GM10266 (cell line): ENCODE measurements at regions not wholly inside any gene's neighbourhood (a gene's known extent, or its start where the extent isn't known, plus 50 kb on each side); places are given as distances from the start of the nearest gene placed in this dataset.

Experiments used
- DNase-seq: peaks from one replicate; pipeline ENCODE4 v3.0.0; 2012; ENCODE audit errors: extremely low spot score
- TF ChIP-seq, protein P1 (sequence below): IDR thresholded peaks from 2 replicates; pipeline ENCODE4 v1.5.1; 2012; ENCODE audit warnings: mild to moderate bottlenecking, low read depth; ENCODE audit not compliant: control insufficient read depth, insufficient read depth; ENCODE audit errors: missing control alignments

DNA sequence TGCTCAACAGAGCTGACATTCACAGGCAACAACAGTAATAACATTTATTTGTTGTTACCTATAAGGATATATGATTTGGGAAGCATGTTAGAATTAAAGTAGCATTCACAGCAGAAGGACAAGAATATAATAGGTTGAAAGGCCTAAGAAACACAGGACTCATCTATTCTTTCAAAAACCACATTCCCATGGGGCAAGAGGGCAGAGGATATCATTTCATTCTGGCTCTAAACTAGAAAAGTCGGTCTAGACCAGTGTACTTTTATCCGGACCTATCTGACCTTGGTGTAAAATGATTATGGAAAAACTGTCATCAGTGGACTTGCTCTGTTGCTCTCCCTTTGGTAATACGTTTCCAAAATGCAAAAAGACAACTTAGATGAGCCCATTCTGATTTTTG, 914.7 kb upstream of the CITED2 start:
- TF ChIP-seq, protein P1, sequence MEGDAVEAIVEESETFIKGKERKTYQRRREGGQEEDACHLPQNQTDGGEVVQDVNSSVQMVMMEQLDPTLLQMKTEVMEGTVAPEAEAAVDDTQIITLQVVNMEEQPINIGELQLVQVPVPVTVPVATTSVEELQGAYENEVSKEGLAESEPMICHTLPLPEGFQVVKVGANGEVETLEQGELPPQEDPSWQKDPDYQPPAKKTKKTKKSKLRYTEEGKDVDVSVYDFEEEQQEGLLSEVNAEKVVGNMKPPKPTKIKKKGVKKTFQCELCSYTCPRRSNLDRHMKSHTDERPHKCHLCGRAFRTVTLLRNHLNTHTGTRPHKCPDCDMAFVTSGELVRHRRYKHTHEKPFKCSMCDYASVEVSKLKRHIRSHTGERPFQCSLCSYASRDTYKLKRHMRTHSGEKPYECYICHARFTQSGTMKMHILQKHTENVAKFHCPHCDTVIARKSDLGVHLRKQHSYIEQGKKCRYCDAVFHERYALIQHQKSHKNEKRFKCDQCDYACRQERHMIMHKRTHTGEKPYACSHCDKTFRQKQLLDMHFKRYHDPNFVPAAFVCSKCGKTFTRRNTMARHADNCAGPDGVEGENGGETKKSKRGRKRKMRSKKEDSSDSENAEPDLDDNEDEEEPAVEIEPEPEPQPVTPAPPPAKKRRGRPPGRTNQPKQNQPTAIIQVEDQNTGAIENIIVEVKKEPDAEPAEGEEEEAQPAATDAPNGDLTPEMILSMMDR = no peak
- no peak for DNase-seq

DNA sequence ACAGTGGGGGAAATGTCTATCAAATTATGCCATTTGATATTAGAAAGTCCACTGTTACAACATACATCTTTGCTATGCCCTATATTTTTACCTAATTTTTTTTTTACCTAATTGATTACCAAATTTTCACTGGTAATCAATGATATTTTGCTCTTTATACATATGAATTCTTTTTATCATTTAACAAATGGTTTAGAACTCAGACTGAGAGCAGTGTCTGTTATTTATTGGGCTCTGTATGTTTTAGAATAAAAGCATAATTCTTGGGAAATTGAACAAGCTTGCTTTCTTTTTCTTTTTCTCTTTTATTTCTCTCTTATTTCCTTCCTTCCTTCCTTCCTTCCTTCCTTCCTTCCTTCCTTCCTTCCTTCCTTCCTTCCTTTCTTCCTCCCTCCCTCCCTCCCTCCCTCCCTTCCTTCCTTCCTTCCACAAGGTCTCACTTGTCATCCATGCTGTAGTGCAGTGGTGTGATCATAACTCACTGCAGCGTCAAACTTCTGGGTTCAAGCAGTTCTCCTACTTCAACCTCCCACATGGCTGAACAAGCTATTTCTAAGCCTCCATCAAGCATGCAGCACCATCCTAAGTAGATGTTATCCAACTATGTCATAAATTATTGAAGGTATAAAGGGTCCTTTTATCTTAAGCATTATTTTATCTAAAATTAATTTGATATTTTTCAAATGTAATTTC, 911.7 kb upstream of the CITED2 start:
- TF ChIP-seq, protein P1 = no peak
- DNase-seq = no peak

DNA sequence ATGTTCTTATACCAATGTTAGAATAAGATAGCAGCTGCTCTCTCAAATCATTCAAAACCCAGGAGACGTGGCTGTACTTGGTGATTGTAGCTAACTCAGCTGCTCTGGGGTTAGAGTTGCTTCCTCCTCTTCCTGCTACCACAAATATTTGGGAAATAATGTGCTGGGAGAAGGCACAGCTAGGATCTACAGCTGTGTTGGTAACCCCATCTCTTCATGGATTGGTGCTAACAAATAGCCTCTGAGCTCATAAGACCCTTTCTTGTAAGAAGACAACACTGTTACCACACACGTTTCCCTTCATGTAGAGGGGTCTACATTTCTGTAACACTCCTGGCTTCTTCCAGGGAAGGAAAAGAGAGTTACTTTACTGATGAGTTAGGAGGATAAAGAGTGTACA, 911.0 kb upstream of the CITED2 start:
- DNase-seq = no peak

DNA sequence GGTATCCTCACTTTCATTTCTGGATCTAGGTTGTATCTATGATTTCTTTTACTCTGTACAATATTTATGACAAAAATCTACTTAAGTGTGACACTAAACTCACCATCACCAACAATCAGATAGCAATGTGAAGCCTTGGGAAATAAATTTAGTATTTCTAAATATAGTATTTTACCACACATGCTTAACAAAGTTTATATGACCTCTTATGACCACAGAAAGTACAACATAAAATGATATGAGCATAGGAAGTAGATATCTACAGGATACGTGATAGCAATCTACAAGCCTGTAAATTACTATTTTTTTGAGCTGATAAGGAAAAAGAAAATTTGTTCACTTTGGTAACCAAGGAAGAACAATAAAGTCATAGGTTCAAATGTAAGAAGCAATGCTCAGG, 910.4 kb upstream of the CITED2 start:
- TF ChIP-seq, protein P1 = no peak
- DNase-seq = no peak

More for the DNA sequence above, 911.0 kb upstream of the CITED2 start:
- TF ChIP-seq, protein P1 = no peak

DNA sequence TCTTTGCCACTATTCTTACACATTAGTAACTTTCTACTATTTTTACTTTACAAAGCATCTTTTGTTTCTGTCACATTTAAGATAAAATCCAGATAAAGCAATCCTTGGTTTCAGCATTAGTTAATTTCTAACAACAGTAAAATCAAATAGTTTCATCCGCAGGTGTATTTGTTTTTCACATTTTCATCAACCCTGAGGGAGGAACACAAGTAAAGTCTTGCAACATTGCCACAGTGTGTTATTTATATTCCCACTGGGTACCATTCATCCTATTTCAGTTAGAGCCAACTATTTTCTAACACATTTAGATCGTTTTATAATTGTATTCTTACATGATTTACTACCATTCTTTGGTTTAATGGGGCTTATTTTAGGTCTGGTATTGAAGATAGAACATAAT, 908.7 kb upstream of the CITED2 start:
- DNase-seq = no peak
- TF ChIP-seq, protein P1 = no peak

DNA sequence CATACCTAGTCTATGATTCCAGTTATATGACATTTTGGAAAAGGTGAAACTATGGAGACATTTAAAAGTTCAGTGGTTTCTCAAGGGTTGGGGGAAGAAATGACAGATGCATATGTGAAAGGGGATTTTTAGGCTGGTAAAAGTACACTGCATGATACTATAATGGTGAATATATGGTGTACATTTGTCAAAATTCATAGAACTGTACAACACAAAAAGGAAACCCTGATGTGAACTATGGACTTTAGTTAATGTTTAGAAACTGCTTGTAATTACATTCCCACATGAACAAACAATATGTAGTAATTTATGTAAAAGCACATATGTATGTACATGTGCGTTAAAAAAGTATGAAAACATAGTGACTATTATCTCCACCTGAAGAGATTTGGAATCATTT, 907.3 kb upstream of the CITED2 start:
- TF ChIP-seq, protein P1 = no peak
- no peak for DNase-seq

DNA sequence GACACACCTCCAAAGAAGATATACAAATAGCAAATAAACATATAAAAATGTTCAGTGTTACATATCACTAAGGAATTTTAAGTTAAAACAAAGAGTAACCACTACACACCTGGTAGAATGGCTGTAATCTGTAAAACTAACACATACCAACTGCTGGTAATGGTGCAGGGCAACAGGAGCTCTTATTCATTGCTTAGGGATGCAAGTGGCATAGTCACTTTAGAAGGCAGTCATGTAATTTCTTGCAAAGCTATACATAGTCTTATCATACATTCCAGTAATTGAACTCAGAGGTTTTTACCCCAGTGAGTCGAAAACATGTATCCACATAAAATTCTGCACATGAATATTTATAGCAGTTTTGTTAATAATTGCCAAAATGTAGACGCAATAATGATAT, 906.8 kb upstream of the CITED2 start:
- TF ChIP-seq, protein P1 = no peak
- no peak for DNase-seq
